HepG2 (cell line): ENCODE measurements at regions not wholly inside any gene's neighbourhood (a gene's known extent, or its start where the extent isn't known, plus 50 kb on each side); places are given as distances from the start of the nearest gene placed in this dataset.

Experiments used
- ATAC-seq: fragments of 200-7000 bp; cut with Tn5 transposase; 3 replicates; pipeline ENCODE4 v1.9.1; 2020; ENCODE audit warnings: mild to moderate bottlenecking, moderate library complexity
- BruUV-seq: library from RNA; stranded (reverse); fragments of 400-500 nt; replicated peaks from 2 replicates; lab custom pipeline; 2021; lab: Mats Ljungman, UMichigan
- CTCF ChIA-PET: fragments of 300-600 bp; formaldehyde crosslinking; extraction: SDS; loops from one replicate; lab custom pipeline; 2021; ENCODE audit warnings: low total read pairs, inconsistent platforms, low intra/inter-chr PET ratio; lab: Yijun Ruan, JAX
- POLR2A ChIA-PET: fragments of 350-600 bp; sonication (Branson Sonifier 250); formaldehyde crosslinking; loops from one replicate; lab custom pipeline; 2020; ENCODE audit warnings: antibody characterized with exemption, inconsistent platforms; lab: Yijun Ruan, JAX
- DNase-seq: peaks from one replicate; pipeline ENCODE4 v3.0.0-alpha.2; 2015; ENCODE audit warnings: low spot score
- FAIRE-seq: peaks from 3 replicates; lab custom pipeline; 2011; peaks lifted over from hg19 to GRCh38; lab: Jason Lieb, UNC
- H2AFZ ChIP-seq: one replicate; pipeline ENCODE4 v1.6.1; 2011; ENCODE audit warnings: low read length, inconsistent platforms
- H3K27ac ChIP-seq: fragments of 300-600 bp; 3 replicates; pipeline ENCODE4 v1.8.0; 2011; ENCODE audit warnings: mixed run types, mild to moderate bottlenecking, mixed read lengths, low read length, inconsistent platforms; ENCODE audit not compliant: insufficient read depth; ENCODE audit errors: extremely low read length
- H3K27me3 ChIP-seq, 2 experiments: fragments of 200-600 bp in 1 of 2; 2 replicates in 1 of 2; 3 replicates in 1 of 2; pipeline versions ENCODE4 v1.6.0 to v1.8.0; 2011; ENCODE audit warnings: low read length in 2 of 2, mild to moderate bottlenecking in 2 of 2, moderate library complexity in 2 of 2, inconsistent platforms in 1 of 2; ENCODE audit not compliant: insufficient read depth in 2 of 2, control insufficient read depth in 1 of 2
- H3K36me3 ChIP-seq, 2 experiments: fragments of 200-600 bp in 1 of 2; replicated peaks in 1 of 2; 2 replicates in 1 of 2; 3 replicates in 1 of 2; pipeline versions ENCODE4 v1.5.1 to v1.8.0; 2011; ENCODE audit warnings: low read length in 2 of 2, inconsistent platforms in 1 of 2; ENCODE audit not compliant: insufficient read depth in 2 of 2, control insufficient read depth in 1 of 2
- H3K4me1 ChIP-seq: 2 replicates; pipeline ENCODE4 v1.5.1; 2012; ENCODE audit warnings: low read length, inconsistent platforms; ENCODE audit not compliant: insufficient read depth
- H3K4me2 ChIP-seq: 2 replicates; pipeline ENCODE4 v1.6.0; 2011; ENCODE audit warnings: low read depth, low read length, inconsistent platforms
- H3K4me3 ChIP-seq, 3 experiments: fragments of 200-600 bp in 1 of 3; sonication (generic), shearing (Covaris generic) in 1 of 3; replicated peaks in 1 of 3; 2 replicates each; pipeline ENCODE4 v1.5.1; 2011 to 2016; ENCODE audit warnings: low read length in 3 of 3, inconsistent platforms in 2 of 3, low read depth in 2 of 3, mild to moderate bottlenecking in 2 of 3, control low read depth in 1 of 3, mixed read lengths in 1 of 3; ENCODE audit not compliant: insufficient read depth in 1 of 3
- H3K79me2 ChIP-seq: one replicate; pipeline ENCODE4 v1.6.1; 2011; ENCODE audit warnings: low read length, inconsistent platforms; ENCODE audit not compliant: insufficient read depth
- H3K9ac ChIP-seq: 2 replicates; pipeline ENCODE4 v1.6.0; 2011; ENCODE audit warnings: mild to moderate bottlenecking, low read depth, low read length, inconsistent platforms; ENCODE audit not compliant: insufficient read depth
- H3K9me3 ChIP-seq: 2 replicates; pipeline ENCODE4 v1.5.1; 2012; ENCODE audit warnings: mild to moderate bottlenecking, low read length
- H4K20me1 ChIP-seq: 2 replicates; pipeline ENCODE4 v1.6.0; 2011; ENCODE audit warnings: inconsistent platforms, mild to moderate bottlenecking, low read length, moderate library complexity; ENCODE audit not compliant: insufficient read depth
- HDAC1 ChIP-seq: sonication (generic); formaldehyde crosslinking; IDR thresholded peaks from 2 replicates; pipeline ENCODE4 v1.5.1; 2020; ENCODE audit warnings: mild to moderate bottlenecking, missing genetic modification reagents
- NFYB ChIP-seq: sonication (generic); formaldehyde crosslinking; IDR thresholded peaks from 2 replicates; pipeline ENCODE4 v1.4.0; 2020; ENCODE audit warnings: missing genetic modification reagents
- NKX3-1 ChIP-seq: sonication (generic); formaldehyde crosslinking; IDR thresholded peaks from 2 replicates; pipeline ENCODE4 v1.5.0; 2020; ENCODE audit warnings: missing genetic modification reagents
- ZNF44 ChIP-seq: sonication (generic); formaldehyde crosslinking; IDR thresholded peaks from 2 replicates; pipeline ENCODE4 v1.5.1; 2020; ENCODE audit warnings: mild to moderate bottlenecking, missing genetic modification reagents
- WGBS: methylation state at CpG from one replicate; pipeline ENCODE4 v1.1.6; 2017; ENCODE audit warnings: low lambda C conversion rate; 5-methylcytosine and 5-hydroxymethylcytosine counted together
- in situ Hi-C: cut with HindIII; loops from 2 replicates; pipeline ENCODE4 v1.10.0; 2017; ENCODE audit warnings: low pct_unique_long_range_greater_than_20kb; ENCODE audit not compliant: extremely low pct_ligation_motif_present
- intact Hi-C: fragments of 100-400 bp; cut with micrococcal nuclease; formaldehyde crosslinking; loops from one replicate; pipeline ENCODE4 v1.10.0; 2022; ENCODE audit not compliant: unreplicated experiment
- TF ChIP-seq, protein P1 (sequence below): sonication (generic); formaldehyde crosslinking; conservative IDR thresholded peaks from 2 replicates; pipeline ENCODE4 v1.5.0; 2020; ENCODE audit warnings: missing genetic modification reagents

DNA sequence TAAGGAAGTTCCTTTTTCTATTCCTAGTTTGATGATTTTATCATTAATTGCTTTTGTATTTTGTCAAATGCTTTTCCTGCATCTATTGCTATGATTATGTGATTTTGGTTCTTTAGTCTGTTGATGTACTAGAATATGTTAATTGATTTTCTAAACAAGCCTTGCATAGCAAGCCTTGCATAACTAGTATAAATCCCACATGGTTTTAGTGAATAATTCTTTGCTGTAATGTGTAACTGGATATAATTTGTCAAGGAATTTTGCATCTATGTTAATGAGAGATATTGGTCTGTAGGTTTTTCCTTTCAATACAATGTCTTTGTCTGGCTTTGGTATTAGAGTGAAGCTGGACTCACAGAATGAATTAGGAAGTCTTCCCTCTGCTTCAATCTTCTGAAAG lies 460.2 kb downstream of the LTN1 start:
- ATAC-seq: no peak
- no peak overlapping the region for H2AFZ ChIP-seq
- H3K4me2 ChIP-seq: no peak overlapping the region
- H4K20me1 ChIP-seq: no peaks in the 10 kb centered on the region
- no TSS peak for BruUV-seq
- in situ Hi-C loops (no loop called here), intact Hi-C loops (no loop called here)
- peaks cover 3% of the 10 kb centered on the region; the same call in 1 of the 2 replicates for H3K9me3 ChIP-seq
- TF ChIP-seq, protein P1, sequence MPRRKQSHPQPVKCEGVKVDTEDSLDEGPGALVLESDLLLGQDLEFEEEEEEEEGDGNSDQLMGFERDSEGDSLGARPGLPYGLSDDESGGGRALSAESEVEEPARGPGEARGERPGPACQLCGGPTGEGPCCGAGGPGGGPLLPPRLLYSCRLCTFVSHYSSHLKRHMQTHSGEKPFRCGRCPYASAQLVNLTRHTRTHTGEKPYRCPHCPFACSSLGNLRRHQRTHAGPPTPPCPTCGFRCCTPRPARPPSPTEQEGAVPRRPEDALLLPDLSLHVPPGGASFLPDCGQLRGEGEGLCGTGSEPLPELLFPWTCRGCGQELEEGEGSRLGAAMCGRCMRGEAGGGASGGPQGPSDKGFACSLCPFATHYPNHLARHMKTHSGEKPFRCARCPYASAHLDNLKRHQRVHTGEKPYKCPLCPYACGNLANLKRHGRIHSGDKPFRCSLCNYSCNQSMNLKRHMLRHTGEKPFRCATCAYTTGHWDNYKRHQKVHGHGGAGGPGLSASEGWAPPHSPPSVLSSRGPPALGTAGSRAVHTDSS (CRISPR knock-in tag): no peak
- no peaks in the 10 kb centered on the region for H3K27me3 ChIP-seq
- no peaks in the 10 kb centered on the region for H3K79me2 ChIP-seq
- no peak for FAIRE-seq
- POLR2A ChIA-PET: no interaction called here
- H3K4me1 ChIP-seq: no peaks in the 10 kb centered on the region
- H3K9ac ChIP-seq: no peak overlapping the region
- no peaks in the 10 kb centered on the region for H3K36me3 ChIP-seq
- CTCF ChIA-PET: no interaction called here
- no peak overlapping the region for H3K4me3 ChIP-seq
- no peak for DNase-seq
- H3K27ac ChIP-seq: no peak overlapping the region

DNA sequence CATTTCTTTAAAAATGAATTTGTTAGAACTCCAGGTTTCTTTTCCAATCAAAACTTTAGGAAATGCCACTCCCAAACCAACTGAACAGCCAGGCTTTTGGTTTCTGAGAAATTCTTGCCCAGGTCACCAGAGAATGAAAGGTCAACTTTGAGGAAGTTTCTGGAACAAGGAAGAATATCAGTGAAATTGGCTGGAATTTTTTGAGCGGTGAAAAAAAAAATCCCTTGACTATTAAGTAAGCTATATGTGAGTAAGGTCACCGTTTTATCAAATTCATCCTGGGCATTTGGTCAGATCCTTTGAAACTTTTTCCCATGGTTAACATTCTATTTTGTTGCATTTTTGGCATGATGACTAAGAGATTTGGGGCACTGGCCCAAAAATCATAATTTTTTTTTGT lies 469.3 kb downstream of the LTN1 start:
- Histone ChIP-seq H3K4me2 (no peak overlapping the region), H3K27me3 (no peaks in the 10 kb centered on the region), H3K9me3 (no peaks in the 10 kb centered on the region), H4K20me1 (no peaks in the 10 kb centered on the region), H3K9ac (no peak overlapping the region), H2AFZ (no peak overlapping the region), H3K4me3 (no peak overlapping the region), H3K36me3 (no peaks in the 10 kb centered on the region), H3K27ac (no peak overlapping the region), H3K4me1 (no peaks in the 10 kb centered on the region), H3K79me2 (no peaks in the 10 kb centered on the region)
- no peak for FAIRE-seq
- in situ Hi-C loops (no loop called here), intact Hi-C loops (no loop called here)
- ChIA-PET CTCF (no interaction called here), POLR2A (no interaction called here)
- WGBS: 33% methylated on average over 2 of the region's 2 CpGs
- TF ChIP-seq ZNF44 (CRISPR knock-in tag): no peak
- TF ChIP-seq NFYB: no peak
- no peak for TF ChIP-seq NKX3-1 (CRISPR knock-in tag)
- no peak for TF ChIP-seq HDAC1 (CRISPR knock-in tag)
- ATAC-seq: no peak
- no peak for DNase-seq
- no TSS peak for BruUV-seq
